Muscle of arm (tissue), 1 donor: ENCODE measurements at regions not wholly inside any gene's neighbourhood (a gene's known extent, or its start where the extent isn't known, plus 50 kb on each side); places are given as distances from the start of the nearest gene placed in this dataset.
"Not testable (repeated sequence)": the region's sequence is repeated elsewhere in the genome, so short reads cannot be mapped to it uniquely, and the experiment has no call there.

Experiments used
- DNase-seq: peaks from one replicate; pipeline ENCODE4 v3.0.0-alpha.2; 2013

GRCh38 chr12:46572644-46573346, 200.2 kb upstream of the SLC38A2 start:
- no peak for DNase-seq

GRCh38 chr12:46571608-46572007, 199.0 kb upstream of the SLC38A2 start:
- no peak for DNase-seq

GRCh38 chr12:46569826-46570439, 197.4 kb upstream of the SLC38A2 start:
- DNase-seq, result no peak

- DNase-seq, result no peak
These were observed 195.1 kb upstream of the SLC38A2 start for GRCh38 chr12:46567667-46568066.

- no peak for DNase-seq
These were observed 190.2 kb upstream of the SLC38A2 start for GRCh38 chr12:46562625-46563225.

DNA sequence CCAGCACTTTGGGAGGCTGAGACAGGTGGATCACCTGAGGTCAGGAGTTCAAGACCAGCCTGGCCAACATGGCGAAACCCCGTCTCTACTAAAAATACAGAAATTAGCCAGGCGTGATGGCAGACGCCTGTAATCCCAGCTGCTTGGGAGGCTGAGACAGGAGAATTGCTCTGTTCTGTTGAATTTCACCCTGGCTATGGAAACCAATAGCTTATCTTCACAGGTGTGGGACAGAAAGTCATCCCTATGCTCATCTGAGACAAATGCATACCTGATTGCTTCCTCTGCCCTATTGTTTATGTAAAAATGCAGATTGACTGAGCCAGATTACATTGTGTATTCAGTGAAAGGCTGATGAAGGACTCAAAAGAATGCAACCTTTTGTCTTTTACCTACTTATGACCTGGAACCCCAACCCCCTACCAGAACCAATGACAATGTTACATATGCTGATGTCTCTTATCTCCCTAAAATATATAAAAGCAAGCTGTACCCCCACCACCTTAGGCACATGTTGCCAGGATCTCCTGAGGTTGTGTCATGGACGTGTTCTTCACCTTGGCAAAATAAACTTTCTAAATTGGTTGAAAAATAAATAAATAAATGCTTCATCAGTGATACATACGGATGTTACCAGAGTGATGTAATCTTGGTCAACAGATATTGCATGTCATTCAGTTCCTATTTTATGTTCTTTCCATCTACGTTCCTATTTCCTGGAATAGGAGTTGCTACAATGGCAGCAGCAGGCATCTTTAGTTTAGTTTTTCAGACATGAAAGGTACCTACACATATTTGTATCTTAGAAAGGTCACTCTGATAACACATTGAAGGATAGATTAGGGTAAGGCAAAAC, 189.4 kb upstream of the SLC38A2 start:
- DNase-seq, result not testable (repeated sequence)

DNA sequence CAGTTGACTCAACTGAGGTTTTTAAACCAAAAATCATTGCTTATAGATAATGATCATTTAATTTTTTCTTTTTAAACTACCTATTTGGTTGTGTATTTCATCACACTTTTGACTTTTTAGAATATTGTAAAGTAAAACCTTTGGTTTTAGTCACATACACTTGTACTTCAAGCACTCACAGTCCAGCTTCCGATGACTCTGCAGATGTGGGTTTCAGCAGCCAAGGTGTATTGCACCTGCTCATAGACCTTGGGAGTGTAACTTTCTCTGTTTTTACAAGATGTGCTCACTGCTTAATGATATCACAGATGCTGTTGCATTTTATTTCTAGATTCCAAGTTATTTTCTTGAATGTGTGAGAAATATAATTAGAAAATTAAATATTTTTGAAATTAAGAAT, 188.3 kb upstream of the SLC38A2 start:
- no peak for DNase-seq

GRCh38 chr12:46560089-46560488, 187.5 kb upstream of the SLC38A2 start:
- DNase-seq, result no peak

DNA sequence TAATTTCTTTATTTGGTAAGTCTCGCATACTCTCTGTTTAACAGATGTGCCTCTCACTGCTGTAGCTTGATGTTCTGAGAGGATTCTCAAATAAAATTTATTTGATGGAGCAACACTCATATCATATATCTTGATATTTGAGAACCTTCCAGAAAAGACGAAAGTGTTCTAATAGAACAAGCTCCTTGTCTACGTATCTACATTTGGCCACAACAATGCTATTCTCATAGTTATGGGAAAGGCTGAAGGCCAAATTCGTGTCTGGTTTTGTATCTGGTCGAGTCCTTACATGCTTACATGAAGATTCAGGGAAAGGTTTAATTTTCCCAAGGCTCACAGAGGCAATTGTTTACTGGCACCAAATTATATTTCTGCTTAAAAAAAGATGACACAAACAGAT, 186.7 kb upstream of the SLC38A2 start:
- DNase-seq, result no peak

DNA sequence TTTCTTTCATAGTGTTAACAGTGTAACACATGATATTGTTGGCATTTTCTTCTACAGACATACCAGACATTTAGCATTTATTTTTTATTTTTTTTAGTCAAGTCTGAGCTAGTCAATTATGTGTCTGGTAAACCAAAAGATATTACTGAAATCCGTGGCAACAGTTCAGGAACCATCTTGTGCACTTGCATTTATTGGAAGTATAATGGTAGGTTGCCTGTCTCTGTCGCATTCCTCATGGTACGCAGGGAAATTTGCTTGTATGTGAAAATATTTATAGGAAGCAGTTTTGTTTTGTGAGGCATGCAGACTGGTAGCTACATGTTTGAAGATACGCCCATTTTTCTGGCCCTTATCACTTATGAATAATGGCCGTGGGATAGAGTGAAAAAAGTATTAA, 186.1 kb upstream of the SLC38A2 start:
- no peak for DNase-seq

DNA sequence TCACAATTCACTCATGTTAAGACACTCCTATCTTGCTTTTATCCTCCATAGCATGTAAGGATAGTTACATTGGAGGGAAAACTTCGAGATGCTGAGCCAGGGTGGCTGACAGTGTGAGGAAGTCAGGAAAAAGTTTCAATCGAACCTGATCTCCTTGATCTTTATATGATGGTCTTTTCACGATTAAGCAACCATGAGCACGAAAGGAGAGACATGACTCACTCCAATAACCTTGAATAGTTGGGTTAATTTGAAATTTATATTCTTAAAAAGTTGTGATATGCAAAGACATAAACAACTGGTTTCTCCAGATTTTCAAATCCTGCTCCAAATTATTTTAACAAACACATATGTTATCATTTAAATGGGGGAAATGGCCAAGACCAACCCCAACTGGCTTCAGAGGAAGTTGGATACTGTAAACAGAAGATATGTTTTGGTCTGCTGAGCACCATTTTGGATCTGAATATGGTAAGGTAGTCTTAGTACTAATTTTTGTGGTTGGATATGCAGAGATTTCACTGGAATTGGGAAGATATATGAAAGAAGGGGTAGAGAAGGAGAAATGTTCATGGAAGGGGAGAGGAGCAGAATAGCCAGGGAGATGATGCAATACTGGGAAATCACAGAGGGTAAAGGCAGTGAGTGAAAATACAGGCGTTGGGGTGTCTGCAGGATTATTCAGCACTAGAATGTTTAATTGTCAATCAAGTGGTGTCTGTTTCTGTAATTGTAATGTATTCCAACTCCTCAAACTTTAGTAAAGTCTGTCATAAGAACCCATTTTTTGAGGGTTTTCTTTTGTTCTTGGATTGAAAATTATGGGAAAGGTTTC, 185.2 kb upstream of the SLC38A2 start:
- no peak for DNase-seq

DNA sequence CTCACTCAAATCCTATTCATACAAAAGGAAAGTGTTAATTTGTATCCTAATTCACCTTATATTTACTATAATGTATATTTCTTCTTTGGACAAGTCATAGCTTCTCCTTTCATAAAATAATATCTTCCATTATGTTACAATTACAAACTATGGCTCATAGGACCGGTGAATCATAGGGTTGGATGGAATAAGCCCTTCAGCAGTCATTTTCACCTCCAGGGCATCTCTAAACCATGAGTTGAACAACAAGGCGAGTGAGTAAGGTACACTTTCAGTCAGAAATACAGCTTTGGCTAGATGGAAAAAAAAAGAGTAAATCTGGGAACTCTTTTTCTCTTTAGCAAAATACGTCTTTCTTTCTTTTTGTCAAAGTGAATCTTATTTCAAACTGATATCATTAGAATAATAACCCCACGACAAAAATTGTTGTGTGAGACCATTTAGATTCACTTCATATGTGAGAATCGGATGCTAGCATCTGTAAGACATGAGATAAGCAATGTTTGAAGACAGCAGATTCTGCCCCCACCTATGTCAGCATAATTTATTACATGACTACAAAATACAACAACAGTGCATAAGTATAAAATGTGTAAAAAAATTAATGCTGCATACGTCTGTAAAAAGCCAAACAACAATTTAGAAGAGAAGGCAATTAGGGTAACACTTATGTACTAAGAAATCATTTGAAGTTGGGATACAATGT, 184.4 kb upstream of the SLC38A2 start:
- DNase-seq, result no peak

- DNase-seq, result no peak
These were observed 183.6 kb upstream of the SLC38A2 start for GRCh38 chr12:46556105-46556559.

GRCh38 chr12:46555406-46555852, 182.9 kb upstream of the SLC38A2 start:
- DNase-seq, result no peak

DNA sequence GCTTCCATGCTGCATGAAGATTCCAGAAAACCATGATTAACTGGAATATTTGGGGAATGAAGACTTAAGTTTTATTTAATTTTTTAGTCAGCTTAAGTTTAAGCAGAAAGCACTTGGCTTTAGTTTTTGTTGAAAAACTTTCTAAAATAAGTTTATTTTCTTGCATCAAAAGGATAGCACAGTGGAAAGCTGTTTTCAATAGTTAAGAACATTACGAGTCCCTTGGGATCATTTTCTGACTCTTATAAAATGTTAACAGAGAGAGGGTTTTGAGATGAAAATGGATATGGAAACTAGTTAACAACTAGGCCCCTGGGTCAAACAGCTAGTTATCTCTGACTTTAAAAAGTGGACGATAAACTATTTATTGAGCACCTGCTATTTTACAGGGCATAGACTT, 181.9 kb upstream of the SLC38A2 start:
- no peak for DNase-seq

- no peak for DNase-seq
These were observed 181.3 kb upstream of the SLC38A2 start for GRCh38 chr12:46553911-46554310.

DNA sequence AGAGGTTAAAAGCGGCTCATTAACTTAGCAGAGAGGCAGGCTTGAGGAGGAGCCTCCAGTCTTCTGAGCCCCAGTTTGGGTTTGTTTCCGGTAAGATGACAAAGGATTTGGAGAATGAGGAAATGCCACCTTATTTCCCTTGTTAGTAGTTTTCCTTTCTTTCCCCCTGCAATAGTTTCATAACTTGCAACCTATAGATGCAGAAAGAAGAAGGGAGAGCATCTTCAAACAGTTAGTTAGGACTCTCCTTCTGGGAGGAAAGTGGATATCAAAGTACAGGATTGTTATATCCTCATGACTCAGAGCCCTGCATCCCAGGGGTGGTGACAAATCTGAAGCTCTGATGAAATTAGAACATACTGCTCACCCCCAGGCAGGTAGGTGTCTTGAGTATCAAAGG, 180.7 kb upstream of the SLC38A2 start:
- no peak for DNase-seq

GRCh38 chr12:46550266-46550879, 177.8 kb upstream of the SLC38A2 start:
- DNase-seq, result no peak

- DNase-seq, result no peak
These were observed 177.1 kb upstream of the SLC38A2 start for GRCh38 chr12:46549527-46550265.
